ENCODE measurements at regions not wholly inside any gene's neighbourhood (a gene's known extent, or its start where the extent isn't known, plus 50 kb on each side); places are given as distances from the start of the nearest gene placed in this dataset.

DNA sequence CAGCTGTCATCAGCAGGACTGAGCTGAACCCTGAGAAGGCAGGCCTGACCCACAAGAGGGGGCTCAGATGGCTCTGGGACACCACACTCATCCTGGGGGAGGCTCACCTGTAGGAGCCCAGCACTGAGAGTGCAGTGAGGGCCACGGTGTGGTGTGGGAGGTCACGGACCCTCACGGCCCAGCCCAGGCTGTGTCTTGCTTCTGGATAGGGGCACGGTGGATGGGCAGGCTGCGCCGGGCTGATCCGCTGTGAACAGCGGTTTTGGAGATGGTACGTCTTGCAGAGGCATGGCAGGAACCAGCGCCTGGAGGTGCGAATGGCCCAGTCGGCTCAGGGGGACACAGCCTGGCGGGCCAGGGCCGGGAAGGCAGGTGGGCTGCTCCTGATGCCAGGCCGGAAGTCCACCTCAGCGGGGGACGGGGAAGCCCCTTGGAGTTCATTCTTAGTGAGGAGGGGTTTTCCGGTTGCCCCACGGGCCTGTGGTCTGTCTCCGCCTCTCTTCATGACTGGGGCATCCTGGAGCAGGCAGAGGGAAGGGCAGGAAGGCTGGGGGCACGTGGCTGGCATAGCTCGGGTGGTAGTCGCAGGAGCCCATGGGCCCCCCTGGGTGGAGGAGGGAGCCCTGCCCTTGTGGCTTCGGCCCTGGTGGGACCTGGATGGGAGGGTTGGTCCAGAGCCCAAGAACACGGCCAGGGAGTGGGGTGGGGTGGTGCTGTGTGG lies 112.5 kb downstream of the UNCX start:
- BruUV-seq (replicated peaks): no TSS peak

DNA sequence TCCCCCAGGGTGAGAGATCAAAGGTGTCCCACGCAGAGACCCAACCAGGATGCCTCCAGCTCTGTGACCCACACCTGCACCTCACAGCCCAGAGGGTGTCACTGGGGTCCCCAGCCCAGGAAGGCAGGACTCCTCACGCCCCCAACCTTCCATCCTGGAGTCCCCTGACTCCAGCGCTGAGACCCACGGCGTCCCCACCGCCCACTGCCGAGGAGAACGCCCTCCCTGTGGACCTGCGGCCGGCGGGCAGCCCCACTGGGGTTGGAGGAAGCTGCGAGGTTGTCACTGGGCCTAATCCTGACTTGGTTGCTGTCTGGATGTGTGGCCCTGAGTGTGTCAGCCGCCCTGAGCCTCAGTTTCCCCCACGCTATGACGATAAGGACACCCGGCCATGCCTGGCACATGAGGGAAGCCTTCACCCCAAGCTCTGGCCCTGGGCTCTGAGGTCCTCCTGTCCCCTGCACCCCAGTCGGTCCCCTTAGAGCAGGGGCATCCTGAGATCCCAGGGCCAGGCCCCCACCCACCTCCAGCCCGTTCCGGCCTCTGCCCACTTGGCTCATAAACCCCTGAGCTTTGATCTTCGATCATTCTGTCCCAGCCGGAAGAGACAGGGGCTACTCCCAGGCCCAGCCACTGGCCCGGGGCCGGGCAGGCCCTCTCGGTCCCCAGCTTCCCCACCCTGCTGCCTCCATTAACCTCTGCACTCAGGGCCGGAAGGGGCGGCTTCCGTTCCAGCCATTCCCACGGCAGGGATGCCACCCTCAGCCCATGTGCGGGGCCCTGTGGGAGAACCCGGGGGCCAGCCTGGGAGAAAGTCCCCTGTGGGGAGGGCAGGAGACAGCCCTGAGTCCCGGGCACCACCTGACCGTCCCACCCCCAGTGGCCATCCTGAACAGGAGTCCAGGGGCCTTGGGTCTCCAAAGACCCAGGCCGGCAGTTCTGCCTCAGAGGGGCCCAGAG lies 113.2 kb downstream of the MICALL2 start:
- peaks cover 100% of the 10 kb centered on the region for H3K27me3 Mint-ChIP-seq (ENCODE audit: unreplicated experiment)
- no peaks in the 10 kb centered on the region for H3K9me3 Mint-ChIP-seq (ENCODE audit: low read depth, unreplicated experiment)
- TF ChIP-seq, protein P1, sequence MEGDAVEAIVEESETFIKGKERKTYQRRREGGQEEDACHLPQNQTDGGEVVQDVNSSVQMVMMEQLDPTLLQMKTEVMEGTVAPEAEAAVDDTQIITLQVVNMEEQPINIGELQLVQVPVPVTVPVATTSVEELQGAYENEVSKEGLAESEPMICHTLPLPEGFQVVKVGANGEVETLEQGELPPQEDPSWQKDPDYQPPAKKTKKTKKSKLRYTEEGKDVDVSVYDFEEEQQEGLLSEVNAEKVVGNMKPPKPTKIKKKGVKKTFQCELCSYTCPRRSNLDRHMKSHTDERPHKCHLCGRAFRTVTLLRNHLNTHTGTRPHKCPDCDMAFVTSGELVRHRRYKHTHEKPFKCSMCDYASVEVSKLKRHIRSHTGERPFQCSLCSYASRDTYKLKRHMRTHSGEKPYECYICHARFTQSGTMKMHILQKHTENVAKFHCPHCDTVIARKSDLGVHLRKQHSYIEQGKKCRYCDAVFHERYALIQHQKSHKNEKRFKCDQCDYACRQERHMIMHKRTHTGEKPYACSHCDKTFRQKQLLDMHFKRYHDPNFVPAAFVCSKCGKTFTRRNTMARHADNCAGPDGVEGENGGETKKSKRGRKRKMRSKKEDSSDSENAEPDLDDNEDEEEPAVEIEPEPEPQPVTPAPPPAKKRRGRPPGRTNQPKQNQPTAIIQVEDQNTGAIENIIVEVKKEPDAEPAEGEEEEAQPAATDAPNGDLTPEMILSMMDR (IDR thresholded peaks at IDR 0.05; ENCODE audit: unreplicated experiment): no peak
- BruUV-seq (replicated peaks): no TSS peak
- no peak overlapping the region for H3K27ac Mint-ChIP-seq (ENCODE audit: unreplicated experiment)
- CTCF ChIA-PET: interaction anchor here (0.8 kb wide), 1 partner anchor 17 kb away, joined by 11 read pairs; no protein-coding TSS in a partner anchor
- H3K36me3 Mint-ChIP-seq (ENCODE audit: insufficient read depth, unreplicated experiment): no peaks in the 10 kb centered on the region
- no peak for DNase-seq
- no peaks in the 10 kb centered on the region for H3K4me1 Mint-ChIP-seq (ENCODE audit: low read depth, unreplicated experiment)
- intact Hi-C loops (cut with micrococcal nuclease; ENCODE audit: unreplicated experiment): no loop called here
- H3K4me3 Mint-ChIP-seq (ENCODE audit: low read depth, unreplicated experiment): no peak overlapping the region

More for the DNA sequence above, 112.5 kb downstream of the UNCX start:
- no peaks in the 10 kb centered on the region for H3K9me3 Mint-ChIP-seq (ENCODE audit: low read depth, unreplicated experiment)
- H3K27me3 Mint-ChIP-seq (ENCODE audit: unreplicated experiment): peaks cover 100% of the 10 kb centered on the region
- H3K36me3 Mint-ChIP-seq (ENCODE audit: insufficient read depth, unreplicated experiment): no peaks in the 10 kb centered on the region
- H3K27ac Mint-ChIP-seq (ENCODE audit: unreplicated experiment): no peak overlapping the region
- CTCF ChIA-PET: no interaction called here
- no peak for DNase-seq
- no peaks in the 10 kb centered on the region for H3K4me1 Mint-ChIP-seq (ENCODE audit: low read depth, unreplicated experiment)
- intact Hi-C loops (cut with micrococcal nuclease; ENCODE audit: unreplicated experiment): no loop called here
- TF ChIP-seq, protein P1 (IDR thresholded peaks at IDR 0.05; ENCODE audit: unreplicated experiment): no peak
- H3K4me3 Mint-ChIP-seq (ENCODE audit: low read depth, unreplicated experiment): no peak overlapping the region

DNA sequence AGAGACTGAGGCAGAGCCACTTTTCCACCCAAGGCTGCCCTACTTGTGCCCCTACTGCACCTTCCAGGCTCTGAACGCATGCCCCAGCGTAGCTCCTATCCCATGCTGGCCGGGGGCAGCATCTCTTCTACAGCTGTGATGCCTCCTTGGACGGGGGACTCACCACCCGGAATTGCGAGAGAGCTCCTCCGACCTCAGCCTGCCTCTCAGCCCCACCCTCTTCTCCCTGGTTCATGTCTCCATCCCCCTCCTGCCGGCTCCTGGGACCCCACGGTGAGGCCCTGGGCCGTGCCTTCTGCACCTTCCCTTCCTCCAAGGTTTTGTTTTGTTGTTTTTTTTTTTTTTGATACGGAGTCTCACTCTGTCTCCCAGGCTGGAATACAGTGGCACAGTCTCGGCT lies 112.4 kb downstream of the MICALL2 start:
- TF ChIP-seq, protein P1 (IDR thresholded peaks at IDR 0.05; ENCODE audit: unreplicated experiment): no peak
- Mint-ChIP-seq H3K4me3 (ENCODE audit: low read depth, unreplicated experiment) (no peak overlapping the region), H3K27ac (ENCODE audit: unreplicated experiment) (no peak overlapping the region), H3K4me1 (ENCODE audit: low read depth, unreplicated experiment) (no peaks in the 10 kb centered on the region), H3K36me3 (ENCODE audit: insufficient read depth, unreplicated experiment) (no peaks in the 10 kb centered on the region), H3K27me3 (ENCODE audit: unreplicated experiment) (peaks cover 100% of the 10 kb centered on the region), H3K9me3 (ENCODE audit: low read depth, unreplicated experiment) (no peaks in the 10 kb centered on the region)
- DNase-seq: no peak
- BruUV-seq (replicated peaks): no TSS peak
- intact Hi-C loops (cut with micrococcal nuclease; ENCODE audit: unreplicated experiment): no loop called here
- CTCF ChIA-PET: interaction anchor here (0.6 to 0.8 kb wide), 2 partner anchors 16 to 85 kb away, joined by 3 to 11 read pairs; no protein-coding TSS in a partner anchor

DNA sequence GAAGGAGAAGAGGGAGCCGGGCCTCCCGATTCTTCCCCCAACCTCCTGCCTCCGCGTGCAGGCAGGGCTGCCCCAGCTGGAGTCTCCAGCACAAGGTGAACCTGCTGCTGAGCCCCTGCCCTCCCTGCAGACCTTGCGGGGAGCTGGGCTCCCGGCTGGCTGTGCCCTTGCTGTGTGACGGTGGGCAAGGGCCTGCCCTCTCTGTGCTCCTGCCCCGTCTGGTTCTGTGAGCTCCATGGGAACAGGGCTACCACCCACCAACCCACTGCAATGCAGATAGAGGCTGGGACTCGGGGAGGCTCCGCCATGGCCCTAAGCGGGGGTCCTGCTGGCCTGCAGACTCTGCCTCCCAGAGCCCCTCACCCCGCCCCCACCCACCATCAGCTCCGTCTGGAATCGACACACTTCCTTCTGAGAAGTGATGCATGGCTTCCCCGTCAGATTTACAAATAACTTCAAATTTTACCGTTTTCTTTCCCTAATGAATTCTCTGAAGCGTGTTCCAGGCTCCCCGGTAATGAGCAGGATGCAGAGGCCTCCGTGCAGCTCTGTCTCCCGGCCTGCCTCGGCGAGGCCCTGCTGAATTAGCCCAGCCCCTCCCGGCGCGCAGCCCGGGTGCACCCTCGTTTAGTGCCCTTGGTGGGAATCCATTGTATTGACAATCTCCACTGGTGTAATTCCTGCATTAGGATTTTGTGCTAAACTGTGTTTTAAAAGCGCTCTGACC lies 111.0 kb downstream of the MICALL2 start:
- TF ChIP-seq, protein P1 (IDR thresholded peaks at IDR 0.05; ENCODE audit: unreplicated experiment): no peak
- no TSS peak for BruUV-seq (replicated peaks)
- no peak for DNase-seq
- H3K4me1 Mint-ChIP-seq (ENCODE audit: low read depth, unreplicated experiment): no peaks in the 10 kb centered on the region
- H3K27me3 Mint-ChIP-seq (ENCODE audit: unreplicated experiment): peaks cover 90% of the 10 kb centered on the region
- intact Hi-C loops (cut with micrococcal nuclease; ENCODE audit: unreplicated experiment): no loop called here
- no peak overlapping the region for H3K27ac Mint-ChIP-seq (ENCODE audit: unreplicated experiment)
- CTCF ChIA-PET: interaction anchor here (0.7 kb wide), 1 partner anchor 11 kb away, joined by 10 read pairs; no protein-coding TSS in a partner anchor
- no peaks in the 10 kb centered on the region for H3K36me3 Mint-ChIP-seq (ENCODE audit: insufficient read depth, unreplicated experiment)
- no peaks in the 10 kb centered on the region for H3K9me3 Mint-ChIP-seq (ENCODE audit: low read depth, unreplicated experiment)
- no peak overlapping the region for H3K4me3 Mint-ChIP-seq (ENCODE audit: low read depth, unreplicated experiment)

Data from Calu3 (cell line).